T-helper 1 cell treated with Interleukin-12 subunit alpha and Interleukin-12 subunit beta and Interleukin-4 antibody, amounts not matched to agents 30 ng/mL and 1 ng/mL, for 36 hours (primary cell): ENCODE measurements at regions not wholly inside any gene's neighbourhood (a gene's known extent, or its start where the extent isn't known, plus 50 kb on each side); places are given as distances from the start of the nearest gene placed in this dataset.

Experiments
- intact Hi-C: fragments of 100-400 bp; cut with micrococcal nuclease; formaldehyde crosslinking; loops from one replicate; pipeline ENCODE4 v1.15.1; 2024

DNA sequence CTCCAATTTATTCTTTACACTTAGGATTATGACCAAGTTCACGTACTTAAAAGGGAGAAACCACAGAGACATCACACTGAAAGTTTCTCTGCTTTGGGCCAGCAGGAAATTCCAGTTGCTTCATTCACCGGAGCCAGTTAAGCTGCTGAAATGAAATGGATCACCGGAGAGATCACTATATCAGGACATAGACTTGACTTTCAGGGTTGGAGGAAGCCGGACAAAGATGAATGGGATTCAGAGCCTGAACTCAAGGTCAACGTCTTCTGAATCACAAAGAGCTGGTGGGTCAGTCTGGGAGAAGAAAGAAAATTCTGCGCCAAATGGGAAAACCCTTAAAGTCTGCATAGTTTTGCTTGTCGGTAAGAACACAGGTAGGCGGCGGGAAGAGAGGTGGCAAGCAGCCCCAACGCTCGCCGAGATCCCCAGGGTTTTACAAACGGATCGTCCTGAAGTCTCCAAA is 81.9 kb upstream of the CCDC28A start:
- intact Hi-C loops: loop anchor here (2.0 to 10.0 kb wide), 7 partner anchors 103 to 683 kb away; partner anchors contain the start of genes ABRACL, CITED2, HEBP2 and PERP

DNA sequence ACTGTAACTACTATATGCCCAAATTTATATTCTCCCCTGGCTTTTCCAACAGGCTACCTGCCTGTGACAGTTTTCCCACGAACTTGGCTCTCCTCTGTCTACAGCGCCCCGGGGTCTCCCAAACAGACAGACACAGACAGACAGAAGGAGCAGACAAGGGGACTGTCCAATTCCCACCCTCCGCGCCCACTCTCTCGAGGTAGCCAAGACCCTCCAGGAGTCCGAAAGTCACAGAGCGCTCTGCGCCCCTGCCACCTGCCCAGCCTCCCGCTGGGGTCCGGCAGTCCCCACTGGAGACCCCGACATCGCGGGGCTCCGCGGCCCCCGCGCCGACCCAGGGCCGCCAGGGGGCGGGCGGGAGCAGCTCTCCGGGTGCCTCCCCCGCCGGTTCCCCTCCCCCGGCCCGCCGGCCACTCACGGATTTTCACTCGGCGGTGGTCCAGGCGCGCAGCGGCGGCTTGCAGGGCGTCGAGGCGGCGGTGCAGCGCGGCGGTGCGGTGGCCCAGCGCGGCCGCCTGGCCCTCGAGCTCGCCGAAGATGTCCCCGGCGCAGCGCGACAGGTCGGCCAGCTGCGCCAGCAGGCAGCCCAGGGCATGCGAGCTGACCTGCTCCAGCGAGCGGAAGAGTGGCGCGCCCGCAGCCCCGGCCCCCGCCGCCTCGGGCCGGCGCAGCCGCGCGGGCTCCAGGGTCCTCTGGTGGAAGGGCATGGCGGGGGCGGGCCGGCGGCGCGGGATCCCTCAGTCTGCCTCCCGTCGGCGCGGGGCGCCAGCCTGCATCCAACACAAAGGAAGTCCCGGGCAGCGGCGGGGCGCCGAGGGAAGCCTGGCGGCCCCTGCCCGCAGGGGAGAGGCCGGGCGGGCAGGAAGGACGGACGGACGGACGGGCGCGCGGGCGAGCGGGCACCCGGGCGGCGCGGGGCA is 81.3 kb upstream of the CCDC28A start:
- intact Hi-C loops: loop anchor here (2.0 to 10.0 kb wide), 7 partner anchors 104 to 682 kb away; partner anchors contain the start of genes ABRACL, CITED2, HEBP2 and PERP

DNA sequence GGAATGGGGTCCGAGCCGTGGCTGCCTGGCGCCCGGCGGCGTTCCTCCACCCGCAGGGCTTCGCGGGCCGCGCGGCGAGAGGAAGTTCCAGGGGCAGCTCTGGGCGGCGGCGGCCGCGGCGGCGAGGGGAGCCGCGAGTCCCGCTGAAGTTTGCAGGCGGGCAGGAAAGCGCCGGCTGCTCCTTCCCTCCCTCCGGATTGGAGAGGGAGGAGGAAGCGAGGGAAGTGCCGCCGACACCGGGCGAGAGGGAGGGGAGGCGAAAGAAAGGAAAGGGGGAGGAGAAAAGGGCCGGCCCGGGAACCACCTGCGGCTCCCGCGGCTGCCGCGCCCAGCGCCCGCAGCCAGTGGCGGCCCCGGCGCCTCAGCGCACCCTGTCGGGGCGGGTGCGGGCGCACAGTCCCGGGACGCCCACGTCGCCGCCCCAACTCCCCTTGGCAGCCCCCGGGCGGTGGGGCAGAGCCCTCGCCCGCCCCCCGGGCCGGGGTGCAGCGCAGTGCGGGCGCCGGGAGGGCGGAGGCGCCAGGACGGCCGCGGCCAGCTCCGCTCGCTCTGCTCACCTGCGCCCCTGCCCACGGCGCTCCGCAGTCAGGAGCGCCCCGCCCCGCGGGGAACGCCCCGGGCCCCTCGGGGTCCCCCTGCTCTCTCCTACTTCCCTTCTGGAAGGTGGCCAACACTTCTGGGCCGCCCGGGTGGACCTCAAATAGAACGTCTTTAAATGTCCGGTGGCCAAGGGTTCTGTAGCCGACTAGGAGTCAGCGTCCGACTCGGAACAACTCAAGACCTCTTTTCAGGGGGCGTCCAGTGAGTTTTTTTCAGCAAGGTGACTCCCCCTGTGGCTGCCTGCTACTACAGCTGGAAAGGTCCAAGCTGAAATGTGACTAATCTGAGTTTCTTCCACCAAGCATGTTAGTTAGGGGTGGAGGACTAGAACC is 80.3 kb upstream of the CCDC28A start:
- intact Hi-C loops: loop anchor here (1.0 to 10.0 kb wide), 8 partner anchors 73 to 682 kb away; partner anchors contain the start of genes ABRACL, CITED2, HEBP2 and PERP

DNA sequence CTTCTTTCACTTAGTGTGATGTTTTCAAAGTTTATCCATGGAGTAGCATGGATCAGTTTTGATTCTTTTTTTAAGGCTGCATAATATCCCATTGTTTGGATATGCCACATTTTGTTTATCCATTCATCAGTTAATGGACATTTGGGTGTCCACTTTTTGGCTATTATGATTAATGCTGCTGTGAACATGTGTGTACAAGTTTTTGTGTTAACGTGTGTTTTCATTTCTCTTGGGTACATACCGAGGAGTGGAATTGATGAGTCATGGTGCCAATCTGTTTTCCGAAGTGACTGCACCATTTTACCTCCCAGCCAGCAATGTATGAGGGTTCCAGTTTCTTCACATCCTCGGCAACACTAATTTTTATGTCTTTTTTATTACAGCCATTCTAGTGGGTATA is 78.4 kb upstream of the CCDC28A start:
- intact Hi-C loops: loop anchor here (10.0 kb wide), 1 partner anchor 290 kb away; the partner anchor contains the start of gene HEBP2

DNA sequence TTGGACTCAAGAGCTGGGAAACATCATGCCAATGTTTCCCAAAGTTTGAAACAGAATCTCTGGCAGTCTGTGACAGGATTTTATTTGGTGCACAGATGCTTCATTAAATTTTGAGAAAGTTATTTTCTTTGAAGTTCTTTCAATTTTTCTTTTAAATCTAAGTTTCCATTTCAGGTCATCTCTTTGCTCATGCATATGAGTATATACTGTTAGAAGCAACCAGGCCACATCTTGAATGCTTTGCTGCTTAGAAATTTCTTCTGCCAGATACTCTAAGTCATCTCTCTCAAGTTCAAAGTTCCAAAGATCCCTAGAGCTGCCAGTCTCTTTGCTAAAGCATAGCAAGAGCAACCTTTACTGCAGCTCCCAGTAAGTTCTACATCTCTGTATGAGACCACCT is 59.1 kb upstream of the CCDC28A start:
- intact Hi-C loops: no loop called here

DNA sequence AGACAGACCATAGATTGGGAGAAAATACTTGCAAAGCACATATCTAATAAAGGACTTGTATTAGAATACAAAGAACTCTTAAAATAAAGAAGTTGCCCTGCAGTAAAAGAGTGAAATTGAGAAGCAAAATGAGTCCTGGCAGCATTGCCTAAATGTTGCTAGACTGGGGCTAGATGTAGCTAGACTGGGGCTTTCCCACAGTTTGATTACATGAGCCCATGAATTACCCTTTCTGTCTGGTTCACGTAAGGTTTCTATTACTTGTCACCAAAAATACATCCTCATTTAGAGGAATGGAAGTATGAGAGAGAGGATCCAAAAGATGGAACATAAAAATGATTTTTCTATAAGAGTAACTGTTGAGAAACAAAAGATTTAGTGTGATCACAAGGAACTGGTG is 57.6 kb upstream of the CCDC28A start:
- intact Hi-C loops: no loop called here

DNA sequence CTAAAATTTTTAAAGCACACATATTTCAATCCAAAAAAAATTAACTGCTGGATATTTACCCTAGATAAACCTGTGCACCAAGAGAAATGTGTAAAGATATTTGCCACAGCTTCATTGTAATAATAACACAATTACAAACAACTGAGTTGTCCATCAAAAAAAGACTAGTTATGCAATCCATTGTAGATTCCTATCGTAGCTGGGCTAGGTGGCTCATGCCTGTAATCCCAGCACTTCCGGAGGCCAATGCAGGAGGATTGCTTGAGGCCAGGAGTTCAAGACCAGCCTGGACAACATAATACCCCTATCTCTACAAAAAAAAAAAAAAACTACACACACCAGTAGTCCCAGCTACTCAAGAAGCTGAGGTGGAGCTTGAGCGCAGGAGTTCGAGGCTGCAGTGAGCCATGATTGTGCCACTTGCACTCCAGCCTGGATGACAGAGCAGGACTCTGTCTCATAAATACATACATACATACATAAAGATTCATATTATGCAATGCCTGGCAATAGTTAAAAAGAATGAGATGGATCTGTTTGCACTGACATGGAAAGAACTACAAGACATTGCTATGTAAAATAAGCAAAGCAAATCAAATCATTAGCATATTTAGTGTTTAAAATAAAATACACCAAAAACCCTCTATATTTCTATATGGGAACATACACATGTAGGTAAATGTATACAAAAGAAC is 56.5 kb upstream of the CCDC28A start:
- intact Hi-C loops: no loop called here

DNA sequence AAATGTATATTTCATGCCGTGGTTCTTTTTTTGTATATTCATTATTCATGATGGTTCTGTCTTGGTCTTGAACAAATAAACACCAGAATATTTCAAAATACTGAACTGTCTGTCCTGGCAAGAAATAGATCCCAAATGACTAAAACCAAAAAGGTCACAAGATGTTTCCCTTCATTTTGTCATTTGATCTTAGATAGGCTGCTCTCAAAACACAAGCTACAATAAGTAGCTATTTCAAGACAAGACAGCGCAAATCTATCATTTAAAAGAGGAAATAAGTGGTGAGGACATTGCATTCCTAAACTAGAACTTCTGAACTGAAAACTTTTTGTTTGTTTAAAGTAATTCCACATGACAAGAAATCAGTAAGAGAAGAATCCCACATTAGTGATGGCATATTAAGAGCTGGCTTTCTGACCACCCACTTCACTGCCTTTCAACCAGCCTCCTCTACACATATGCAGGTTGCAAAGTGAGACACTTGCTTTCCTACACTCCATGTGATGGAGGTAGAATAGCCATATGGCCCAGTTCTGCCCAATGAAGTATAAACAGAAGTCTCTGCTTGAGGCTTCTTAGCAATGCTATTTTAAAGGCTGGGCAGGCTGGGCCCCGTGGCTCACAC is 54.4 kb upstream of the CCDC28A start:
- intact Hi-C loops: no loop called here

DNA sequence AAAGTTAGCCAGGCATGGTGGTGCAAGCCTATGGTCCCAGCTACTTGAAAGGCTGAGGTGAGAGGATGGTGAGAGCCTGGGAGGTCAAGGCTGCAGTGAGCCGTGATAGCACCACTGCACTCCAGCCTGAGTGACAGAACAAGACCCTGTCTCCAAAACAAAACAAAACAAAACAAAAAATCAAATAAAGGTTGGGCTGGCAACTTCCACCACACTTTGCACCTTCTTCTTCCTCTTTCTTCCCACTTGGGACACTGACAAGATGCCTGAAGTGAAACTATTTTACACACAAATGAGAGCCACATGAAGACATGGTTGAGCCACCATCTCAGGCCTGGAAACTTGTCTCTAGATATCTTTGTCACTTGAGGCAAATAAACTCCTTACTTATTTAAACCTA is 53.8 kb upstream of the CCDC28A start:
- intact Hi-C loops: no loop called here

DNA sequence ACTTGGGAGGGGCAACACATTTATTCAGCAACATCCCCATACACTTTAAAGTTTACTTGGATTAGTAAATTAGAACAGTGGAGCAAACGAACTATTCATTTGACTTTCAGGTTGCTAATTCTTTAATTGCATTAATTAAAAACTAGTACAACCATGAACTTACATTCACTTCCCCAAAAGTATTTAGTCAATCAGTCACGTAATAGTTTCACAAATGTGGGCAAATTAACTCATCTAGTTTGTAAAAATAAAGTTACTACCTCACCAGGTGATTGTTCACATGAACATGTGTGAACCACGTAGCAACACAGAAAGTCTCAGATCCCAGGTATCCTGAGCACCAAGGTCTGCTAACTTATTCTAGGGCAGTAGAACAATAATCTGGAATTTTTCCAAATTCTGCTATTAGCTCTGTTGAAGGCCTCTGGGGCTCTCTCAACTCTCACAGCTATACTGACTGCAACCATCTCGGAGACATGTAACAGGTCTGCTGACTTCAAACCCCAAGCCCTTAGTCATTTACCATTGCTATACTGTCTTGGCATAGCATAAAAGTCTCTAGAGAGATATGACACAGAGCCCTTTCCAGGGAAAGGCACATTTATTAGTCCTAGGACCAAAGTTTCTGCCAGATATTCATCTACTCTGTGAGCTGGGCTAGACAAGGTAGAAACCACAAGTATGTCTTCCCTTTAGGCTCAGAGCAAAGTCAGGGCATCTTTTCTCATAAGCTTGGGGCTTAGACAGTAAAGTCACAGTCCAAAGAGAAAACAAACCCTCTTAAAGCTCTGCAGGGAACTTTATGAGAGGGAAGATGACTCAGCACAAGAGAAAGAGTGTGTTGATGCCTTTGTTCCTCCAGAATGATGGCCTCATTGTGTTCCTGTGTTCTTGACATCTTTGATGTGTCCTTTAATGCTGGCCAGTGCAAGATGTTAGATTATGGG is 50.9 kb upstream of the CCDC28A start:
- intact Hi-C loops: no loop called here
